A172 (cell line): ENCODE measurements at regions not wholly inside any gene's neighbourhood (a gene's known extent, or its start where the extent isn't known, plus 50 kb on each side); places are given as distances from the start of the nearest gene placed in this dataset.
"Not testable (repeated sequence)": the region's sequence is repeated elsewhere in the genome, so short reads cannot be mapped to it uniquely, and the experiment has no call there.

ENCODE experiments used
- DNase-seq: peaks from one replicate; pipeline ENCODE4 v3.0.0-alpha.2; 2015; ENCODE audit warnings: low spot score

DNA sequence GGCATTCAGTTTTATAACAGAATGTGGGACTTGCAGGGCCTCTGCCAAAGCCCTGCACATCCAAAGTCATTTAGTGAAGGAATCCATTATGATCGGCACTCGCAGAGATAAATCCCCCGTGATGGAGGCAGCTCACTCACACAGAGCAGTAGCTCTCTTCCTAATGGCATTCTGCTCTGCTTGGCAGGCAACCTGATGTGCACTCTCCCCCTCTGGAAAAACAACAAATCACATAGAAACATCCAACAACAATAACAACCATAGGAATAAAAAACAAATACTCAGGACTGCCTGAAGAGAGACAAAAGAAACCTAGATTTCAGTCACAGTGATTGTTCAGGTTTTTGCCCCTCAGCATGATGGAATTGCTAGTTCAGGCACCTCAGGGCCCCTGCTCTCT, 59.7 kb downstream of the NAA11 start:
- no peak for DNase-seq

GRCh38 chr4:79259242-79259641, 66.6 kb downstream of the NAA11 start:
- DNase-seq = no peak

- DNase-seq = no peak
Measured at GRCh38 chr4:79258614-79259176, 67.2 kb downstream of the NAA11 start.

- no peak for DNase-seq
Measured at GRCh38 chr4:79257953-79258613, 67.8 kb downstream of the NAA11 start.

- no peak for DNase-seq
Measured at GRCh38 chr4:79255793-79256192, 70.1 kb downstream of the NAA11 start.

DNA sequence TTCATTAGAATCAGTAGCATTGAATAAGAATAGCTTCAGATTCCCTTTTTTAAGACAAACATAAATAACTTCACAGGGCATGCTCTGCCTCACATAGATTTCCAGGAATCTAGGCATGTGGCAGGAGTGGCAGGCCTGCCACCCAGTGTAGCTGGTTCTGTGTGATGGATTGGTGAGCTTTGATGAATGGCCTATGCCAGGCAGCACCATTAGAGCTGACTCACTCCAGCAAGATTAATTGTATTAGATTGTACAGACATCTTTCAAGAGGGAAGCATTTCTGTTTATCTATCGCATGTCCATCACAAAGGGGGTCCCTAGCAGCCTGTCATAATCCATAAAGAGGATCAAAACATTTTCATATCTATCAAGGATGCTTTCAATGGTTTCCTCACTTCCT, 71.9 kb downstream of the NAA11 start:
- DNase-seq = no peak

GRCh38 chr4:79253168-79253567, 72.7 kb downstream of the NAA11 start:
- DNase-seq = no peak

DNA sequence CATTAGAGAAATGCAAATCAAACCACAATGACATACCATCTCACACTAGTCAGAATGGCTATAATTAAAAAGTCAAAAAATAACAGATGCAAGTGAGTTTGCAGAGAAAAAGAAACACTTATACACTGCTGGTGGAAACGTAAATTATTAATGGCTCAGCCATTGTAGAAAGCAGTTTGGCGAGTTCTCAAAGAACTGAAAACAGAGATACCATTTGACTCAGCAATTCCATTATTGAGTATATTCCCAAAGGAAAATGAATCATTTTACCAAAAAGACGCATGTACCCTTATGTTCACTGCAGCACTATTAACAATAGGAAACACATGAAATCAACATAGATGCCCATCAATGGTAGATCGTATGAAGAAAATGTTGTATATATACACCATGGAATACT, 75.0 kb downstream of the NAA11 start:
- DNase-seq = no peak

DNA sequence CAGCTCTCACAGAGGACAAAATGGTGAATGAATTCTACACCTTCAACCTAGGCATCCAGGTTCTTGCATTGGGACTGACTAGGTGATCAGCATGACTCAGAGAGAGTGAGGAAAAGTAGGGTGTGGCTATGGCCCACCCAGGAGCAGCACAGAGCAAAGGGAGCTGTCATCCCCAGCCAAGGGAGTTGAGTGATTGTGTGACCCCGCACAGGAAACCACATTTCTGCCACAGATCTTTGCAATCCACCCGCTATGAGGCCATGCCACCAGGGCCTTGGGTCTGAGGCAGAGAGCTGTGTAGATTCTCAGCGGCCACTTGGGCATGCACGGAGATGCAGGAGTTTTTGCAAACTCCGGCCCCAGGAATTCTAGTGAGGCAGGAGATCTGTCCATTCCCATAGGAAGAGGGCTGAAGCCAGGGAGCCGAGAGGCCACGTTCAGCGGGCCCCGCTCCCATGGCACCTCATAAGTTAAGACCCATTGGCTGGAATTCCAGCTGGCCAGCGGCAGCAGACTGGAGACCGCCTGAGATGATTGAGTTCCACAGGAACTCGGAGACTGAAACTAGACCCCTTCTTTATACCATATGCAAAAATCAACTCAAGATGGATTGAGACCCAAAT, 75.9 kb downstream of the NAA11 start:
- DNase-seq = peak; percentile 3

DNA sequence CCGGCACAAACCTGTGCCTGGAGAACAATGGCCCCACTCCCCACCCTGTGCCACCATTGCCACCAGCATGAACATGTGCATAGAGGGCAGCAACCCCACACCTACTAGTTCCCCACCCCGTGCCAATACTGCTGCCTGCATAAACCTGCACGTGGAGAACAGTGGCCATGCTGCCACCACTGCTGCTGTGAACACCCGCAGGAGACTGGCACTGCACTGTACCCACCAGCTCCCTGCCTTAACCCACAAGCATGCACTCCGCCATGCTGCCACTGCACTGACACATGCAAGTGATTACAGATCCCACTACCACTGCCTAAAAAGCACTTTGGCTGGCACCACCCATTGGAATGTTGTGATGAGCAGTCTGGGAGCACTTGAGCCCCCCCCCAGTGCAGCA, 77.3 kb downstream of the NAA11 start:
- DNase-seq = no peak

- no peak for DNase-seq
Measured at GRCh38 chr4:79247695-79248394, 78.0 kb downstream of the NAA11 start.

GRCh38 chr4:79245200-79245940, 80.5 kb downstream of the NAA11 start:
- DNase-seq = not testable (repeated sequence)

GRCh38 chr4:79241846-79242245, 84.0 kb downstream of the NAA11 start:
- peak; percentile 42 for DNase-seq

GRCh38 chr4:79237851-79238250, 88.0 kb downstream of the NAA11 start:
- no peak for DNase-seq

GRCh38 chr4:79236785-79237184, 89.1 kb downstream of the NAA11 start:
- no peak for DNase-seq

- no peak for DNase-seq
Measured at GRCh38 chr4:79235095-79235494, 90.8 kb downstream of the NAA11 start.

DNA sequence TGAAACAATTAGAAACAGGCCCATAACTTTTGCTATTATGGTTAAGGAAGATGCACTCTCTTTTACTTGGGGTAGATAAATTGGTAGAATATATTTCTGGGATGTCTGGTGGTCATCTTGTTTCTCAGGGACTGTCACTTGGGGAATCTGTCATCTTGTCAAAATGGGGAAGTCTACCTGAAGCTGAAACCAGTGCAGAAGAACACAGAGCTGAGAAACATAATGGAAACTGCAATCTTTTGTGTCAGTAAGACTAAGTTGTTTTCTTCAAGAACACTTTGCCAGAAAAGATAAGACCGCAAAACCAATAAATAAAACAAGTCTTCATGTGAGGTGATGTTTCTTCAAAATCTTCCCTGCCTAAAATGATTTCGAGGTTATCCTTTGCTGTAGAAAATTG, 92.0 kb downstream of the NAA11 start:
- no peak for DNase-seq

GRCh38 chr4:79232540-79232939, 93.3 kb downstream of the NAA11 start:
- no peak for DNase-seq

GRCh38 chr4:79227860-79228259, 98.0 kb downstream of the NAA11 start:
- DNase-seq = no peak

DNA sequence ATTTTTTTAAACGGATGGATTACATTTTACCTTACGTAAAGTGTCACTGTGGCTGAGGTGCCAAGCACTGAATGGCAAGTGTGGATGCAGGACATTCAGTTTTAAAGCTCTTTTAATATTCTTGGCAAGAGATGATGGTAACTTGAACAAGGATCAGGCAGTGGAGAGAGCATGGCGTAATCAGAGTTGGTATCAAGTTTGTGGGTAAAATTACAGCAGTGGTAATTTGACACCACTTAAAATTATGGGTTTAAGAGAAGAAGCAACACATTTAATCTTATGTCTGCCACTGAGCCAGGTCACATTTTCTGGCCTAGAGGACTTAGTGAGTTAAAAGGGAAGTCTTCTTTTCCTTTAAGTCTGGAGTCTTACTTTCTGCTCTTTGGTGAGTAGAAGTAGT, 100.5 kb downstream of the NAA11 start:
- DNase-seq = no peak

DNA sequence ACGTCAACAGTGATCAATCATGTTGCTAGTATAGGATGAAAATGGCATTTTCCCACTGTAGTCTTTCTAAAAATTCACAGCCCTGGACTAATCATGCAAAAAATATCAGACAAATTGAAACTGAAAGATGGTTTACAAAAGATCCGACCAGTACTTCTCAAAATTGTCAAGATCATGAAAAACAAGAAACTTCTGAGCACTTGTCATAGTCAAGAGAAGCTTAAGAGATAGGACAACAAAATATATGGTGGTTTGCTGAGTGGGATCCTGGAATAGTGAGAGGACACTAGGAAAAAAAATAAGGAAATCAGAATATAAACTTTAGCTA, 101.1 kb downstream of the NAA11 start:
- DNase-seq = no peak

DNA sequence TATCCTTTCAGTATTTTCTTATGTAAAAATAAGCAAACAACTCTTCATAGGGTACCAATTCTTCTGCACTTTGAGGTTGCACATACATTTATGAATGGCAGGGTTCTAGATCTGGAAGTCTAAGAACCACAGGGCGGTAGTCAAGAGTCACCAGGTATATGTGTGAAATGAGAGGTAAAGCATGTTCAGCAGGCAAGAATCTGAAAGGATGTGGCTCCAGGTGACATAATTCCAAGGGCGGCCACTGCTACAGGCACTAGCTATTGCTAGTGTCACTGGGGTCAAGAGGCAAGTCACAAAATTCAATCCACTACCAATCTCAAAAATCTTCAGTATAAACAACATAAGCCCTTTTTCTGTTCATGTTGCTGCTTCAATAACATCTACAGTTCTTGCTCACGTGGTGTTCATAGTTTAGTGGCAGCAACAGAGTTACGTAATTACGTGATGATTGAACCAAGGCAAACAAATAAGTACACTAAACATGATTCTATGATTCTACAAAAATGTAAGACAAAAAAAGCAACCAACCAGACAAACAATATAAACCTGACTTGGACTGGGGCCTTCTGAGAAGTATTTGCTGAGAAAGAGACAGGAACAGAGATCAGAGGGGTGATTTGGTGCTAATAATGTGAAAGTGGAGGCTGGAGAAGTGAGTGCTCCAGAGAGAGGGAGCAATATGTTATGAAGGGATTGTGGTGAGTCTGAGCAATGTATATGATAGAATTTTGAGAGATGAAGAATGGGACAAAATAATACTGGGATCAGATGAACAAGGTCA, 101.7 kb downstream of the NAA11 start:
- no peak for DNase-seq
